NCI-H524 (cell line): ENCODE measurements at regions not wholly inside any gene's neighbourhood (a gene's known extent, or its start where the extent isn't known, plus 50 kb on each side); places are given as distances from the start of the nearest gene placed in this dataset.
"Not testable (repeated sequence)": the region's sequence is repeated elsewhere in the genome, so short reads cannot be mapped to it uniquely, and the experiment has no call there.

Experiments
- DNase-seq, 2 experiments: peaks; one replicate each; lab custom pipeline; 2025; lab: John Stamatoyannopoulos, UW

DNA sequence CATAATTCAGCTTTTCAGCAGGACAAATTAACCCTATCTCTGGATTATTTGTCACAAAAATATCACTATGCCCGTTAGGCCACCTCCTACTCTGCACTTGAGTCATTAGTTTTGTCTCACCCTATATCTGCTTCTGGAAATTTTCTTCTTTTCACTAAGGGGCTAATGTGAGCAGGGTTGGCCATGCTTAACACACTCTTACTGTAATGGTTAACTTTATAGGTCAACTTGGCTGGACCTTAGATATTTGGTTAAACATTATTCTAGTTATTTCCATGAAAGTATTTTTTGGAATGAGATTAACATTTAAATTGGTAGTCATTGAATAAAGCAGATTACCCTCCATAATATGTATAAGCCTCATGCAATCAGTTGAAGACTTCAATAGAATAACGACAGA, 394.6 kb upstream of the PTCHD4 start:
- no peak for DNase-seq

DNA sequence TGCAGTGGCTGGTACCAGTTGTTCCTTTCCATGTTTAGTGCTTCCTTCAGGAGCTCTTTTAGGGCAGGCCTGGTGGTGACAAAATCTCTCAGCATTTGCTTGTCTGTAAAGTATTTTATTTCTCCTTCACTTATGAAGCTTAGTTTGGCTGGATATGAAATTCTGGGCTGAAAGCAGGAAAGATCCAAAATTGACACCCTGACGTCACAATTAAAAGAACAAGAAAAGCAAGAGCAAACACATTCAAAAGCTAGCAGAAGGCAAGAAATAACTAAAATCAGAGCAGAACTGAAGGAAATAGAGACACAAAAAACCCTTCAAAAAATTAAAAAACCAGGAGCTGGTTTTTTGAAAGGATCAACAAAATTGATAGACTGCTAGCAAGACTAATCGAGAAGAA, 382.4 kb upstream of the PTCHD4 start:
- not testable (repeated sequence) for DNase-seq

DNA sequence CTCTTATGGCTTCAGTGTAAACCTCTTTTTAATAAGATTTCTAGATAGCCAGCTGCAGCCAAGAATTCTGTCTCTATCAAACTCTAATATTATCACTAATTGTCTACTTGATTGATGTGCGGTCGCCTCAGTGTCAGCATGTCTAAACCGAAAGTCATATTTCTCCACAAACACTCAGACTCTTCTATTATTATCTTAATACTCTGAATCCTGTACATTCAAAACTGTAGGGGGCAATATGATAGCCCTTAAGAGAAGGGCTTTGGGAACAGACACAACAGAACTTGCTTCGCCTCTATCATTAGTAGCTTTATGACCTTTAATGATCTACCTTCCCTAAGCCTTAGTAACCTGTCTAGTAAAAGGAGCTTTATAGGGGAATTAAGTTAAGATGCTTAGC, 379.7 kb upstream of the PTCHD4 start:
- DNase-seq, result no peak

DNA sequence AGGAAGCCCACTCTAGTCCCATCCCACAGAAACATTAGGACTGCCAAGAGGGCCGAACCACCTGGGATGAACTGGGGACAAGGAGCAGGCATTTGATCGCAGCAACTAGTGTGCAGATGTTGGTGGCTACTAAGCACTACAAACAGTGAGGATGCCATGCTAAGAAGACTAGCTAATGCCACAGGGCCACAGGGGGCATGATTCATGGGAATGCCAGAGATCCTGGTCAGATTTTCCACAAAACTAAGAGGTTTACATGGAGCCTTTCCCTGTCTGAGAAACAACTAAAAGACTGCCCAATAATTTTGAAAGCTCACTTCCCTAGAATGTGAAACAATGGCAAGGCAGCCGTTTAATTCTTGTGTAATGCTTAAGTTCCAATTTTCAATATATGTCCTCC, 375.9 kb upstream of the PTCHD4 start:
- DNase-seq, result no peak

DNA sequence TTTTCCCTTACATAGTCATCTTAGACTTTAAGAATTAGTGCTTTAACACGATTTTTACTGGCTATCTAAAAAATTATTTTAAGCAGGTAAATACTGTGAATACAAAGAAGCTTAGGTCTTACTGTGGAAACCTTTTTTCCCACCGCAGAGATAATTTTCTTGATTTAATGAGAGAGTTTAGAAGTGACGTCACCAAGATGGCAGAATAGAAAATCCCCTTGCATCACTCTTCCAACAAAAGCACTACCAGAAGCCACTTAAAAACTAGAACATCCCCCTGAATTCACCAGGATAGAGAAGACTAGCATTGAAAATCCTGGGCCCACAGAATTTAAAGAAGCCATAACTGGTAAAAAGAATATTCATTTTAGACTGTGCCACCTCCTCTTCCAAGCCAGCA, 375.4 kb upstream of the PTCHD4 start:
- DNase-seq, result no peak

DNA sequence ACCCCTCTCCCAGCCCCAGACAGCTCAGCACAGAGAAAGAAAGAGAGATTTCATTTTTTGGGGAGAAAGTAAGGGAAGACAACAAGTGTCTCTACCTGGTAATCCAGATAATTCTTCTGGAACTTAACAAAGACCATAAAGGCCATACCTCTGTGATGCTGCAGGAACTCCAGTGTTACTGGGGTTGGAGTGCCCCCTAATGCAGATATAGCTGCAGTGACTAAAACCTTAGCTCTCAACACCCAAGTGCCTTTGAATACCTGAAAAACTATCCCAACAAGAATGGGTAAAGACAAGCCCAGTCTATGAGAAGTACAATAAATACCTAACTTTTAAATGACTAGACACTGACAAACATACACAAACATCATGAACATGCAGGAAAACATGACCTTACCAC, 365.3 kb upstream of the PTCHD4 start:
- no peak for DNase-seq

DNA sequence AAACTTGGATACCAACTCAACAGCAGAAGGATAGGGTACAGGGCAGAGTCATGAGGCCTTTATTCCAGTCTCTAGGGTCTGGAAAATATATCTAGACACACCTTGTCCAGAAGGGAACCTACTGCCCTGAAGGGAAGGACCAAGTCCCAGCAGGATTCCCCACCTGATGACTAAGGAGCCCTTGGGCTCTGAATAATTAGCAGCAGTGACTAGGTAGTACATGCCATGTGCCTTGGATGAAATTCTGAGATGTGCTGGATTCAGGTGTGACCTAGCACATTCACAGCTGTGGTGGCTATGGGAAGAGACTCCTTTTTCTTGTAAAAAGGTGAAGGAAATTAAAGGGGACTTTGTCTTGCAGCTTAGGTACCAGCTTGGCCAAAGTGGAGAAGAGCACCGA, 364.3 kb upstream of the PTCHD4 start:
- no peak for DNase-seq

DNA sequence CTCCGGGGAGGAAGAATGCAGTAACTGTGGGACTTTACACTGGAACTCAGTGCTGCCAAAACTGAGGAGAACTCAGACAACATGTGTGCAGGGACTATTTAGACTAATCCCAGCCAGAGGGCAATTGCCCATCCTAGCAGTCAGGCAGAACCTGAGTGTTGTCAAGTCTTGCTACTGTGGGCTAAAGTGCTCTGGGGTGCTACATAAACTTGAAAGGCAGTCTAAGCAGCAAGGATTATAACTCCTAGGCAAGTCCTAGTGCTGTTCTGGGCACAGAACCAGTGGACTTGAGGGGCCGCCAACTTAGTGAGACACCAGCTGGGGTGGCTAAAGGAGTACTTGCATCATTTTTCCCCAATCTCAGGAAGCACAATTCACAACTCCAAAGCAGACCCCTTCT, 363.8 kb upstream of the PTCHD4 start:
- DNase-seq, result no peak

DNA sequence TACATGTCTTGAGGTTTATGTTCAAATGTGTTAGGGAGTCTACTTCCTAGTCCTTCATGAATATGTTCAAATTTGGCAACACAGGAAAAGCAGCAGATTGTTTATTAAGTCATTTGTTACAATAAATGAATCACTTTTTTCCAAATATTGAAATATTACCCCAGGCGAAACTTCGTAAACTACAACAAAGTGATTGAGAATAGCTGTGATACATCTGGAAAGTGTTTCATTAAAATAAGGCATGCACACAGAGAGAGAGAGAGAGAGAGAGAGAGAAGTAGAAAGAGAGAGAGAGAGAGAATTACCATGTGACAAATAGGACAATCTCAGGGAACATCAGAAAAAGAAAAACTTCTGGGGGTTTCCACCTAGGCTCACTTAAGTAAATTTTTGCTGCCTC, 363.1 kb upstream of the PTCHD4 start:
- no peak for DNase-seq

DNA sequence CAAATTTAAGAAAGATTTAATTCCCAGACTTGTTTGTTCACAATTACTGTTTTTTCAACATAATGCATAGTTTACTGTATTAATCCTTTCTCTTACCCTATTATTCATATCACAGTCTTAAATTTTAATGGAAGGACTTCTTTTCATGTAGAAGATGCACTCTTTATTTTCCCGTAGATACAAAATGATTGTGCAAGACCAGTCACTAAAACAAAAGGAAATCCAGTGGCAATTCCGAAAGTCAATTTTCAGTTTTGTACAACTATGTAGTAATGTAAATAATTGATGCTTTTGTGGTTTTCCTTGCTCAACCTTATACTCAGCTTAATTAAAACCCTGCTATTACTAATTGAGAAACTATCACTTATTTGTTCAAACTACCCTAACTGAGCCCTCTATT, 361.5 kb upstream of the PTCHD4 start:
- no peak for DNase-seq

DNA sequence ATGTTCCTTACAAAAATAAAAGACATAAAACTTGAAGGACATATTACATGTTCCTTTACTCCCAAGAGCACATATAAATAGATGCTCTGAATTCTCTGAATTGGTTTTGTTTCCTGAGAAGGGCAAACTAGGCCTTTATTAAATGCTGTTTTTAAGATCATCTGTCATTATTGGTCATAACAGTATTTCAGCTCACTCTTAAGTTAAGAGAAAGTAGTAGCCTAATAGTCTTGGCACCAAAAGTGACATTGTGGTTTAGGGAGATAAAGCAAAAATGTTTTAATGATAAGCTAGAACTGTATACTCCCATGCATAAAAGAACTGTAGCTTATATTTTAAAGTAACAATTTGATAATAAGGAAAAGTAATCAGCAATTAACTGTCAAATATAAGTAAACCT, 361.1 kb upstream of the PTCHD4 start:
- no peak for DNase-seq

DNA sequence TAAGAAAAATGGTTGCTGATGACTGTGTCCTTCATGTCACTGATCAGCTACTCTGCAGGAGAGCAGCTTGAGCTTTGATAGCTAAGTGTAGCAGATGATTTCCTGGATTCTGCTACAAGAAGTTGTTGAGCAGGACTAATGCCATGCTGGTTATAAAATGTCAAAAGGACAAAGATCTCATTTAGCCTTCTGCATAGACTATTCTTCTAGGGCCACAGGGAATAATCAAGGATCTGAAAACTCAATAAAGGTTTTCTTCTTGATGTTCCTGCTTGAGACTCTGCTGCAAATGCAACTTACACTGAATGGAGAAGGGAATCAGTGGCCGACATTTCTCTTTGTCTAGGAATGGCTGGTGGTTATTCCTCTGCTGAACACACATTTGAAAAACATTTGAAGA, 360.3 kb upstream of the PTCHD4 start:
- no peak for DNase-seq

DNA sequence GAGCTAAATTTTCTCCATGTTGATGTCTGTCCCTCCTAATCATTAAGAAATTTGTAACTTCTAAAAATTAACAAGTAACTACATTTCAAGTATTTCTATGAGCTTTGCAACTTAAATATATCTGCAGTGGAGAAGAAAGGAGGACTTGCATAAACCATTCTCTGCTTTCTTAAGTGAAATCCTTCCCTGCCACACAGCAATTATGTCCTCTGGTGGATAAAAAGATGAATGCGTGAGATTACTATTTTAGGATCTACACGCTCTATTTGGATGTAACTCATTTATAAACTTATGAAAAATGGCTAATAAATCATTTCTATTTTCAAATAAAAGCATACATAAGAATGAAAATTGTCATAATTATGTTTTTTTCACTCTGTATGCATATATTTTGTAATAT, 338.0 kb upstream of the PTCHD4 start:
- DNase-seq, result no peak

DNA sequence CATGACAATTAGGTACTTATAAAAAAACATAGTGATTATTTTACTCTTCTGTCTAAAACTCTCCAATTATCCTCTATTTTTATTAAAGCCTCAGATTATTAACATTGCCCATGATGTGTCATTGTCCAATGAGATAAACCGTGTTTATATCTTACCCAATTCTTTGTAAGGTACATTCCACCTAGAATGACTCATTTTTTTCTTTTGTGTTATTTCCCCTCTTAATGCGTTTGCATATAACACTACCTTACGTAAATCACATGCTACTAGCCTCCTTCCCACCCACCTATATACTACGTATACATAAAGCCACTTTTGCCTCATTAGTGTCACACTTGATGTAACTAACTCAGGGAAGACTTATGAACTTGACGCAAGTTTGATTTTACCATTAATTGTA, 336.3 kb upstream of the PTCHD4 start:
- DNase-seq, result no peak

DNA sequence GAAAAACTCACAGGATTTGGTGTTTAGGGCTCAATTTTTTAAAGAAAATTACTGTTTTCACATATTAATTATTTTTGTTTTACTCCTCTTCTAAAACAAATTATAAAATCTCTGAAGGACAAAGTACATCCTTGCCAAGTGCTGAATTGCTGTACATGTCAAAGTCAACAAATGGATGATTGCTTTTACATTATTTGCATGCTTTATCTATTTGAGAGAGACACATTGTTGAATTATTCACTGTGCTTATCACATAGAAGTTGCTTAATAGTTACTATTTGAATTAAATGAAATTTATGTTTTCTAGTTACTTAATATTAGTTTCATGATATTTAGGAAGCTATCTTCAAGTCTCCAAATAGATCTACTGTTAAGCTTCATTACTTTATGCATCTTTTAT, 318.6 kb upstream of the PTCHD4 start:
- DNase-seq, result no peak

DNA sequence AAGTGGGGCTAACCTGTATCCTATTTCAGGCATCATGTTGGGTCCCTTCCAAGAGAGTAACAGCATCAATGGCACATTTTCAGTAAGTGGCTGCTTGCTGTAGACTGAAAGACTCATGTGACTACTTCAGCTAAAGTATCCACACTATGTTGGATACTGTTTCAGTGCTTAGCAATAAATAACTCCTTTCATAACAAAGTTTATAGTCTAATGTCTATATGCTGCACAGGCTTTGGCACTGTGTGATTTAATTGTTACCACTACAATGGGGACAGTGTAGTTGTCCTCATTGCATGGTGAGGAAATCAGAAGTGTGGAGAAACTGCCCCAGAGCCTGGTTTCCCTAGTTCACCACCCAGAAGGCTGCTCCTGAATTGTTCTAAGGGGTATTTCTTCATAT, 318.0 kb upstream of the PTCHD4 start:
- DNase-seq, result no peak

DNA sequence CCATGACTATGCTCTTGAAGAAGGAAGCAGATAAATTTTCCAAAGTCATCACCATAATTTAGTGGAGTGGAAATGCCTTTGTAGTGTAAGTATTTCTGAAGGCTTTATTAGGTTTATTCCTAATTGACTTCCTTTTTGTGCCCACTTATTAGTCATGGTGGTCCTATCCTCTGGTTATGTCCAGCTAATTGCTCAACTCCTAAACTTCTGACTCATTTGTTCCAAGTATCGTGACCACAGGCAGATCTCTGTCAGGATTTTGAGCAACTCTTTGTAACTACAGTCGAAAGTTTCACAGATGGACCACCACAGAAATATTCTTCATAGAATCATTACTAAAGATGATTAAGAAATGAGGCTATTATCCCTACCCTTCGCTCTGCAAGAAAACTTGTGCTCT, 315.6 kb upstream of the PTCHD4 start:
- no peak for DNase-seq

DNA sequence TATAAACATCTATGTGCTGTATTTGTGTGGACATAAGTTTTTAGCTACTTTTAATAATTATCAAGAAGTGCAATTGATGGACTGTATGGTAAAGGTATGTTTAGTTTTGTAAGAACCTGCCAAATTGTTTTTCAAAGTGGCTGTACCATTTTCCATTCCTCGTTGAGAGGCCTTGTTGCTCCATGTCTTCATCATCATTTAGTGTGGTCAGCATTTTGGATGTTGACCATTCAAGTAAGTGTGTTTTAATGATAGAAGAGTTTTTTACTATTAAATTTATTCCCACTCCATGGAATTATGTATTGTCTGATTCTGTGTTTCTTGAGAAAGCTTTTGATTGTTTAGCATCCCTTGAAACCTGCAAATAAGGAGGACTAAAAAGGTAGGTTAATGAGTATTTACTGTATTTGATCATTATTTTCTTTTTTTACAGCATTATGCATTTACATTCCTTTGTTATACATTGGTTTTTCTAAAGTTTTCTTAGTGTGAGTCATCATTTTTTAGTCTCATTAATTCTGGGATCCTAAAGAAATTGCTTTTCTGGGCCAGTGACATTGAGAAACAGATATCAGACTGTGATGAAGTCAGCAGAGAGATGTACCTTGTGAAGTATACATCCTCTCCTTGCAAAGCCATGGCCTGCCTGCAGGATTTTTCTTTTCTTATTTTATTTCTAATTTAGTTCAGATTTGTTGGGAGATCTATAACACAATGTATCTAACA, 312.8 kb upstream of the PTCHD4 start:
- no peak for DNase-seq

DNA sequence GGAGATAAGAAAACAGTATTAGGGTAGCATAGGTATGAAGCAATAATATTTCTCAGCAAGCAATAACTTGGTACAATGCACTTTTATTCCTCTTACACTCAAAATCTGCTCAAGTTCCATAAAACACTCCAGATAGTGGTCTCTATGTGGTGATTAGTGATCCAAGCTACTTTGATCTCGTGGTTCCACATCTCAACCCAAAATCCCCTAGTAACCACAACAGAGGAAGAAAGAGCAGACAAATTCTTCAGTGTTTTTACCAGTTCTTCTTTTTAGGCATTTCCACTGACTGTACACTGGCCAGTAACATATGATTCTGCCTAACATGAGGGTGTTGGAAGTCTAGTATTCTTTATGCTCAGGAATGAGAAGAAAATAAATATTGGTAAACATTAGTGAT, 309.0 kb upstream of the PTCHD4 start:
- no peak for DNase-seq

DNA sequence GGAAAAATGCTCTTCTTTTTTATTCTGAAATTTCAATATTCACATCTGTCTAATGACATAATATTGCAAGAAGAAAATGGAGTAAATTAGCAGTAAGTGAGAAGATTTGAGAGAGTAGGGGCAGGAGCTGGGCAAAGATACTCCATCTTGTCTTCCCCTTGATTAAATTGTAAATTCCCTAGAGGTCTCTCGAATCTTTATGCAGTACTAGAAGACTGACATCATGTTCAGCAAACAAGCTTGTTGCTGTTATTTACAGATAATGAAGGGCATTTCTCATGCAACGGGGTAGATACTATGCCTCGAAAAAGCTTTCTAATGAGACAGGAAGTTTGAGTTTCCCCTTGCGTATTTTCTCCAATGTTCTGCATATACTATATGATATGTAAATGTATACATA, 306.9 kb upstream of the PTCHD4 start:
- DNase-seq, result no peak

DNA sequence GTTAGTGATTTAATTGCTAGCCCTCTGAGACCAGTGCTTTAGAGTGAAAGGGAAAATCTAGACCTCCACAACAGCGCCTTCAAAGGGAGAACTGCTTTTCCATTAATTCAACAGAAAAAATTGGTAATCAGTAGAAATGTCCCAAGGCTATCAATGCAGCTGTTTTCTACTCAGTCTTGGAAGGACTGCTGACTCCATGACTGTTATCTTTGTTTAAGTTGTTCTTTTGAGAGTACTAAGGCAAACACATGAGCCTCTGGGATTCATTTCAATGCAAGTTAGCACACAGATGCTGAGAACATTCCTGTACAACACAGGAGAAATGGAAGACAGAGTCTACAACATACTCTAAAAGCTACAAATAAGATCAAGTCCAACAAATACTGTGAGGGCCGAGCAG, 301.7 kb upstream of the PTCHD4 start:
- DNase-seq, result no peak

DNA sequence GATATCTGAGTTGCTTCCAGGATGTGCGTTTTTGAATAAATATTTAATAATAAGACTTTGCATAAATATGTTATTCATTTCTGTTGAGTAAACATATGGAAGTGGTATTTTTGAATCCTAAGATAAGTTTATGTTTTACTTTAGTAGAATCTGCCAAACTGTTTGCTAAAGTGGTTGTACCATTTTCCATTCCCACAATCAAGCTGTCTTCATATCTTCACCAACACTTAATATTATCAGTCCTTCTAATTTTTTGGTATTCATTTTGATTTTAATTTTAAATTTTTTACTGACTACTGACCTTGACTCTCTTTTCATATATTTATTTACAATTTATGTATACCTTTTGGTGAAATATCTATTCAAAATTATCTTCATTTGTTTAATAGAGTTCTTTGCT, 293.9 kb upstream of the PTCHD4 start:
- no peak for DNase-seq

DNA sequence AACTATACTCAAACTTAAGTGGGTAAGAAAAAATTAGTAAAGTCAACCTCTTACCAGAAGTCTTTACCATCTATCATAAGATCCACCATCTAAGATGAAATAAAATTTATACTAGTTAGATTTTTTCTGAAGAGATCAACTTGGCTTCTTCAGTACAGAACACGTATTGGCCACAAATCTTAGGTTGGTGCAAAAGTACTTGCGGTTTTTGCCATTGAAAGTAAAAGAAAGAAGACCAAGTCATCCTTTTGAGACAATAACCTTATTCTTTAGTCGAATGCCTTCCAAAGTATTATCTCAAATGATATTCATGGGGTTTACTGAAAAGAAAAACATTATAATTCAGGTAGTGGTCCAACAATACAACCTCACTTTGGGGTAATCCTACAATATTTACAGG, 292.6 kb upstream of the PTCHD4 start:
- DNase-seq, result no peak

DNA sequence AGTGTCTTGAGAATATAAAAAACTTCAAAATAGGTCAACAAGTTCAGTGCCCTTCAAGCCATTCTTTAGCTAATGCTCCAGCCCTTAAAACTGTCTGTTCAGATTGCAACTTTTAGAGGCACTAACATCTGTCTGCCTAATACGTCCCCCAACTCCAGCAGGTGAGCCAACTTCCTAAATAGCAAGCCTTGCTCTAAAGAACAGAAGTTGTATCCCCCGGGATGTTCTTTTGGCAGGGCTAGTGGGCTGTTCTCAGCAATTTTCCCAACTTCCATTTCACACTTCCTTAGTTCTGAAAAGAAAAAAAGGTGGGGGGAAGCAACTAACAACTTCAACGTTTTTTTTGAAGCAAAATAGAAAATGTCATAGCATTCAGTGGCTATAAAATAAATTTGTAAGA, 290.0 kb upstream of the PTCHD4 start:
- no peak for DNase-seq

DNA sequence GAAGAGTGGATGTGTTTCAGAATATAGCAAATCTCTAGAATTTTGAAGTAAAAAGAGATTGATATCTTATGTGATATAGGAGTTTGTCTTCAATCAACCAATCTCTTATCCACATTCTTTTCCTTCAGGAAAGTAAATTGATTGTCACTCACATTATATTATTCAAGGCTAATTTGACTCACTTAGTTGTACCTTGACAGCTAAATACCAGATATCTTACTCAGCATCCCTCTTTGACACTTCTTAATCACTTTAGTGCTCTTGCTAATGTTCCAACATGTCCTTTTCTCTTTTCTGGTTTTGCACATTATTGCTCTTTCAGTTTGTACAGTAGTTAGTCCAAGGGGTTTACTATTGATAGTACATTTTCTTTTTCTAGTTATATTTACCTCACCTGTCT, 286.9 kb upstream of the PTCHD4 start:
- no peak for DNase-seq
